ENCODE measurements at regions not wholly inside any gene's neighbourhood (a gene's known extent, or its start where the extent isn't known, plus 50 kb on each side); places are given as distances from the start of the nearest gene placed in this dataset.
"Not testable (repeated sequence)": the region's sequence is repeated elsewhere in the genome, so short reads cannot be mapped to it uniquely, and the experiment has no call there.

DNA sequence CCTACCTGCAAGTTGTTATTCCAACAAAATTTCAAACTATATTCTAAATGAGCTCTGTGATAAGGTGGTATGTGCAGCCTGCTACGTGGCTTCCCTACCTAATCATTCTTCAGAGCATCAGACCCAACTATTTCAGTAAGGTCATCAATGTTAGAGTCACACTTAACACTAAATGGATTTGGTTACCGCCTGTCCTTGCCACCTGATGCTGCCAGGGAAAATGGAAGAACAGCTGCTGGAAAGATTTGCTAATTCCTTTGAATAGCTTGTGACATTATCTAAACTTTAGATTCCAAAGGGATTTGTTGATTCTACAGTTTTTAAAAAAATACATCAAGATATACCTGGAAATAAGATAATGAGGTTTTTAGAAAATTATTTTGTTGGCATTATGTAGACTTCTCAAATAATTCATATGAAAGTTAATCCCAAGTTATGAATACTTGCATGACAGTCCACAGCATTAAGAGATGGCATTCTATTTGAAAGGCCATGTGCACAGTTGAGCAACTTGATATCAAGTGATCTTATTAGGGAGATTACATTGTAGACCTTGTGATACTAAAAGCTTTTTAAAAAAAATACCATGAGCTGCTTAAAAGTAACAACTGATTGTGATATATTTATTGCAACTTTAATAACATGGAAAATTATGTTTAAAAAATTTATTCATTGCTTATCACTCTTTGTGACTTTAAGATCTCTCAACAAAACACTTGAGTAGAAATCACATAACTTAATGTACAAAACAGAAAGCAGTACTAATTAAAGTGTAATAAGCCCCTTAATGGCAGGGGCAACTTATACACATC lies 98.3 kb upstream of the UGP2 start:
- Histone ChIP-seq H3K27ac (ENCODE audit: low read length) (no peak overlapping the region), H3K4me2 (ENCODE audit: low read depth, low read length) (no peak overlapping the region), H3K27me3 (replicated peaks; ENCODE audit: insufficient read depth, low read length) (no peaks in the 10 kb centered on the region), H3K36me3 (replicated peaks; ENCODE audit: insufficient read depth, low read length) (no peaks in the 10 kb centered on the region), H3K4me3 (ENCODE audit: low read length) (no peak overlapping the region), H3K79me2 (ENCODE audit: low read length) (no peaks in the 10 kb centered on the region), H3K9ac (ENCODE audit: low read length) (no peak overlapping the region), H2AFZ (ENCODE audit: low read length) (no peak overlapping the region), H3K9me3 (replicated peaks; ENCODE audit: insufficient read depth, low read length) (no peaks in the 10 kb centered on the region), H3K9me2 (replicated peaks; ENCODE audit: insufficient read depth, low read length) (no peaks in the 10 kb centered on the region), H3K4me1 (ENCODE audit: low read length) (no peaks in the 10 kb centered on the region), H3F3A (ENCODE audit: insufficient read depth, low read length) (no peaks in the 10 kb centered on the region), H4K20me1 (ENCODE audit: insufficient read depth, low read length) (no peaks in the 10 kb centered on the region)
- no peak for TF ChIP-seq EZH2 (optimal IDR thresholded peaks at IDR 0.05; ENCODE audit: low read depth, low read length)
- TF ChIP-seq EZH2phosphoT487 (IDR thresholded peaks at IDR 0.05; ENCODE audit: low read length) = no peak
- TF ChIP-seq, protein P1, sequence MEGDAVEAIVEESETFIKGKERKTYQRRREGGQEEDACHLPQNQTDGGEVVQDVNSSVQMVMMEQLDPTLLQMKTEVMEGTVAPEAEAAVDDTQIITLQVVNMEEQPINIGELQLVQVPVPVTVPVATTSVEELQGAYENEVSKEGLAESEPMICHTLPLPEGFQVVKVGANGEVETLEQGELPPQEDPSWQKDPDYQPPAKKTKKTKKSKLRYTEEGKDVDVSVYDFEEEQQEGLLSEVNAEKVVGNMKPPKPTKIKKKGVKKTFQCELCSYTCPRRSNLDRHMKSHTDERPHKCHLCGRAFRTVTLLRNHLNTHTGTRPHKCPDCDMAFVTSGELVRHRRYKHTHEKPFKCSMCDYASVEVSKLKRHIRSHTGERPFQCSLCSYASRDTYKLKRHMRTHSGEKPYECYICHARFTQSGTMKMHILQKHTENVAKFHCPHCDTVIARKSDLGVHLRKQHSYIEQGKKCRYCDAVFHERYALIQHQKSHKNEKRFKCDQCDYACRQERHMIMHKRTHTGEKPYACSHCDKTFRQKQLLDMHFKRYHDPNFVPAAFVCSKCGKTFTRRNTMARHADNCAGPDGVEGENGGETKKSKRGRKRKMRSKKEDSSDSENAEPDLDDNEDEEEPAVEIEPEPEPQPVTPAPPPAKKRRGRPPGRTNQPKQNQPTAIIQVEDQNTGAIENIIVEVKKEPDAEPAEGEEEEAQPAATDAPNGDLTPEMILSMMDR (IDR thresholded peaks at IDR 0.05; ENCODE audit: low read length) = no peak
- DNase-seq = no peak

DNA sequence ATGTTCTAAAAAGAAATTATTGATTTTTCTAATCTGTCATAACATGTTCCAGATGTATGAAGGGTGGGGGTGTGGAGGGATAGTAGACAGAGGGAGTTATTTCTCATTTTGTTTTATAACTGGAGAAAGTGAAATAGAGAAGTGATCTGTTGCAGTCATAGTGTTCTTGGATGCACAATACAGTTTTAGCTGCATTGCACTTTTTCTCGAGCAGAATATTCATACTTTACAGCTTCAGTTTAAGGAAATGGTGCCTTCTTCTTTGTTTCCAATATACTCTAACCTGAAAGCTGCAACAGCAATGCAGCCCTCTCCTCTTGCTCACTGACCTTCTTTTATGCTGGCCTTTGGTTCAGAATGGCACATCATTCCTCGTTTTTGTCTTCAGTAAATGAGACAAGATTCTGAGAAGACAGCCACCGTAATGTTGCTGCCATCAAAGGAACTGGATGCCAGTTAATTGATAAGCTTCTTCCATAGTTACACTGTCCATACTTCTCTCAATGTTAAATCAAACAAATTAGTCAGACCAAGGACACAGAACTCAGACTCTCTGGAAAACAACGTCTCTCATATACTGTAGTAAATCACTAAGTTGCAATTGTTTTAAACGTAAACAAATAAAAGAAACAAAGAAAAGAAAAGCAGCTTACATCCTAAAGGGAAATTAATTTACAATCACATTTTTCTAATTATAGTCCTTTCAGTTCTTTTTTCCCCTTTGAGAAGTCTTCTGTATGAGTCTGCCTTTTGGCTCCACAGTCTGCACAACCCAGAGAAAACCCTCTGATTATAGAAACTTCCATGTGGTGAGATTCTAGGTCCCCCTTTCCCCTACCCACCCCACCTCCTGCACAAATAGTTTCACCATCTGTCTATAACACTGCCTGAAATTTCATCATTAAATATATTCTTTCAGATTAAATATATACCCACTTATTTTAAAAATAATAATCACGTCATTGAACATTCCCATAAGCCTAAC lies 97.4 kb upstream of the UGP2 start:
- Histone ChIP-seq H2AFZ (ENCODE audit: low read length) (no peak overlapping the region), H3F3A (ENCODE audit: insufficient read depth, low read length) (no peaks in the 10 kb centered on the region), H3K4me2 (ENCODE audit: low read depth, low read length) (no peak overlapping the region), H3K9me2 (replicated peaks; ENCODE audit: insufficient read depth, low read length) (no peaks in the 10 kb centered on the region), H3K9ac (ENCODE audit: low read length) (no peak overlapping the region), H3K79me2 (ENCODE audit: low read length) (no peaks in the 10 kb centered on the region), H3K36me3 (replicated peaks; ENCODE audit: insufficient read depth, low read length) (no peaks in the 10 kb centered on the region), H3K27me3 (replicated peaks; ENCODE audit: insufficient read depth, low read length) (no peaks in the 10 kb centered on the region), H4K20me1 (ENCODE audit: insufficient read depth, low read length) (no peaks in the 10 kb centered on the region), H3K4me3 (ENCODE audit: low read length) (no peak overlapping the region), H3K27ac (ENCODE audit: low read length) (no peak overlapping the region), H3K9me3 (replicated peaks; ENCODE audit: insufficient read depth, low read length) (no peaks in the 10 kb centered on the region), H3K4me1 (ENCODE audit: low read length) (no peaks in the 10 kb centered on the region)
- TF ChIP-seq, protein P1 (IDR thresholded peaks at IDR 0.05; ENCODE audit: low read length) = no peak
- TF ChIP-seq EZH2phosphoT487 (IDR thresholded peaks at IDR 0.05; ENCODE audit: low read length) (no peak), EZH2 (optimal IDR thresholded peaks at IDR 0.05; ENCODE audit: low read depth, low read length) (no peak)
- no peak for DNase-seq

DNA sequence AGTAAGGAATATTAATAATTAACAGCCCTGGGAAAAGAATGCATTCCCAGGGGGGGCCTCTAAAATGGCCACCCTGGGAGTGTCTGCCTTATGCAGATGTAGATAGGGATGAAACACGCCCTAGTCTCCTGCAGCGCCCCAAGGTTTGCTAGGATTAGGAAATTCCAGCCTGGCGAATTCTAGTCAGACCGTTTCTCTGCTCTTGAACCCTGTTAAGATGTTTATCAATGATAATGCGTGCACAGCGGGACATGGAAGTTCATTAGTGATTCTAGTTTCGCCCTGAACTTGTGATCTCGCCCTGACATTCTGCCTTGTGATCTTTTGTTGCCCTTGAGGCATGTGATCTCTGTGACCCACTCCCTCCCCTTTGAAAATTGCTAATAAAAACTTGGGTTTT lies 95.1 kb upstream of the UGP2 start:
- not testable (repeated sequence) for H3K36me3 ChIP-seq (replicated peaks; ENCODE audit: insufficient read depth, low read length); H4K20me1 ChIP-seq (ENCODE audit: insufficient read depth, low read length); H2AFZ ChIP-seq (ENCODE audit: low read length); H3K4me1 ChIP-seq (ENCODE audit: low read length); H3K4me2 ChIP-seq (ENCODE audit: low read depth, low read length); H3K27ac ChIP-seq (ENCODE audit: low read length); DNase-seq; H3K9me3 ChIP-seq (replicated peaks; ENCODE audit: insufficient read depth, low read length); H3F3A ChIP-seq (ENCODE audit: insufficient read depth, low read length); H3K27me3 ChIP-seq (replicated peaks; ENCODE audit: insufficient read depth, low read length); H3K9ac ChIP-seq (ENCODE audit: low read length); H3K4me3 ChIP-seq (ENCODE audit: low read length); H3K9me2 ChIP-seq (replicated peaks; ENCODE audit: insufficient read depth, low read length); H3K79me2 ChIP-seq (ENCODE audit: low read length)
